Amniotic epithelial cell (primary cell): ENCODE measurements at regions not wholly inside any gene's neighbourhood (a gene's known extent, or its start where the extent isn't known, plus 50 kb on each side); places are given as distances from the start of the nearest gene placed in this dataset.
A peak's percentile ranks its signal among the peaks of the same experiment; 100 is the strongest.

ENCODE experiments used
- DNase-seq: peaks from one replicate; pipeline ENCODE4 v3.0.0-alpha.2; 2010; ENCODE audit warnings: low read depth

DNA sequence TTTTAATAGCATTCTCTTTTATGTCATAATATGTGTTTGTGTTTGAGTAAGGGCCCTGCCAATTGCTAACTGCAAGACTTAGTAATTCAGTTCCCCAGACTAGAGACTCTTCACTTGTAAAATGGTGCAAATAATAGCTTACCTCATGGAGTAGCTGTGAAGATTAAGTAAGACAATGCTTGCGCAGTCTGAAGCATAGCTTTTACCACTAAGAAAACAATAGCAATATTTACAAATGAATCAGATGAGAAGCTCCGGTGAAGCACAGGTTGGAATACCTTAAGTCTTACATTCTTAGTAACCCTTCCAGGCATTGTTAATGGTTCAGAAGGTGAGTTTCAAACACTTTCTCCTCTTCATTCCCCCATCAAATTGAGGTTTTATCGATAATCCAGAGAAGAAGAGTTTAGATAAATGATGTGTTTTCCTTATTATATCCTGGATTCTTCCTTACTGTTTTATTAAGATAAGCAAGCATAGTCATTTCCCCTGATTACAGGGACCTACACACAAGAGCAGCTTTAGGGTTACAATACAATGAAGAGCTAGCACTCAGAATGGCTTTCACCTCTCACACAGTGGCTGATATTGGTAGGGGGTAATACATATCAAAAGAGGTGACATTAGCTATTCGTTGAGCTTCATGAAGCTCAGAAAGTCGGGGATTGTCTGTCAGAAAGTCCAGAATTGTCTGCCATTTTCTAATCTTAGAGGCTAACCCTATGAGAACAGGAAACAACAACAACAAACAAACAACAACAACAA lies 96.4 kb upstream of the EDIL3 start:
- DNase-seq, result no peak

DNA sequence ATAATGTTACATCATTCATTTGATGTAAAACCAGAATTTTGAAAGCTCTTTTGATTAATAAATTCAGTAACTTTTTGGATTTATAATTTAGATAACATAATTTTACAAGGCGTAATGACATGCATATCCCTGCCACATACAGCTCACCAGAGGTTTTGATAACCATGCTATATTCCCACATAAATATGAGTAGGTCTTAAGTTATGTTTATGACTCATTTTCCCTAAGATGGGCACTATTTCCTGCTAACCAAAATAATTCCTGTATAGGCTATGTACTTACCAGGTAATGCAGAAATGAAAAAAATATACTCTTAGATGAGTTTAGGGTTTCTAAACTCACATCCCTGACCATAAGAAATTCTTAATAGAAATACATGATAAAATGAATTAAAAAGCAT lies 93.9 kb upstream of the EDIL3 start:
- DNase-seq, result peak; percentile 24

DNA sequence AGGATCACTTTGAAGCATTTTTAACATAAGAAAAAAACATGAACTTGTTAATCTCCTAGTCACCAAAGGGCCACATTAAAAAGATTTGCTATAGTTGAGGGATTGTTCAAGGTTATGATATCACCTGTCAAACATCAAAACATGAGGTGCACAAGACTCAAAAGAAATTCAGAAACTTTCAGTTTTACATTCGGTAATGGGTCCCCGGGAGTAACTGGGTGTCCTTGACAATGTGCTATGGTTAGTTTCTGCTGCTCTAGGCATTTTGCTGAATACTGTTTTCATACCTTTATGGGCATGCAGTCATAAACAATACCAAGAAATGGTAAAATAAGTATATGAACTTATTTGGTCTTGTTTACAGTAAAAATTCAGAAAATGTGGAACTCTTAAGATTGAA lies 92.8 kb upstream of the EDIL3 start:
- no peak for DNase-seq

DNA sequence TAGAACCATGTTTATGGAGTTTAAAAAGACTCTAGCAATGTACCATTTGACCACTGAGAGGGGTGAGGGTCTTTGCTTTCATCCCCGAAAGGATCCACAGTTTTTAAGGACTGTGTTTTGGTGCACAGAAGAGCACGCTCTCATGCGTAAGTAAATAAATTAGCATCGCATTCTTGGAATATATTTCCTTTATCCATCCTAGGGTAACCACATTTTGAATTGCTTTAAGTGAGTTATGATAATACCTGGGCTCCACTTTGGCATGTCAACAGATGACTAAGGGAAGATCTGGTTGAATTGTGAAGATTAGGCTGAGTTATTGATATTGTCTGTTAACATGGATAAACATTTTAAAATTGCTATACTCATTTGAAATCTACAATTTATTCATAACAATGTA lies 89.4 kb upstream of the EDIL3 start:
- no peak for DNase-seq

DNA sequence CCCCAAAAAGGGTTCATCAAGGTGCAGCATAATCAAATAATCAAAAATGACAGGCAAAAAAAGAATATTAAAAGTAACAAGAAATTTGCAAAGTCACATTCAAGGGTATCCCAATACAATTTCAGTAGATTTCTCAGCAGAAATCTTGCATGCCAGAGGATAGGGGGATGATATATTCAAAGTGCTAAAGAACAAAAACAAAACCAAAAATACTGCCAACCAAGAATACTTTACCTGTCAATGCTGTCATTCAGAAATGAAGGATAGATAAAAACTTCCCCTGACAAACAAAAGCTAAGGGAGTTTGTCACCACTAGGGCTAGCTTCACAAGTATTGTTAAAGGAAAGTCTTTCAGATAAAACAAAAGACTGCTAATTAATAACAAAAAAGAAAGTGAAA lies 68.7 kb upstream of the EDIL3 start:
- DNase-seq, result no peak

DNA sequence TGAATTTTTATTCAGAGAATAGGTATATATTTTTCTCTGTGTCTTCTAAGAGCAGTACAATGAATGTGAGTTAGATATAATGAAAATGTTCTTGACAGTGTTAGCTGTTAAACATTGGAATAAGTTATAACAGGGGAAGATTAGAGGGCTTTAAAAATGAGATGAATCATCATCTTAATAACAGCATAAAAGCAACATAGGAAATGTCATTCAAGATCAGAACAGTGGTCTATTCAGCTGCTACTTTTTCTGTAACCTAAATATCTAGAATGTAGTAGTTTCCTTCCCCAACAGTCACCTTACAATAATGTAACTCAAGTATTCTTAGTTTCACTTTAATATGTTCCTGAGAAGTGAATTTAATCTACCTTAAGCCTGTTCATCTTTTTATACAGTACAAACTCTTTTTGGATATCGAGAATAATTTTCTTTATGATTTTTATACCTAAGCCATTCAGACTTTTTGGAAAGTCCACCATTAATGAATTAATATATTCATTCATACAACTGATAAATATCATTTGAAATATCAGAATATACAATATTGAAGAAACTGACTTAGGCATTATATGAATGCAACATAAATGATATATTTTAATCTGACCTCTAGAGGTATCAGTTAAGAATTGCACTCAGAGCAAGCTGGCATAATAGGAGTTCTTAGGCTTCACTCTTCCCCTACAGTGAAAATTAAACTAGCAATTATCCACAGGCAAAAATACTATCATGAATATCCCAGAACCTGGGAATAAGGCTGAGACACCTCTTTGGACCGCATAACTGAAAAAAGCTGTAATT lies 66.1 kb upstream of the EDIL3 start:
- peak; percentile 24 for DNase-seq

DNA sequence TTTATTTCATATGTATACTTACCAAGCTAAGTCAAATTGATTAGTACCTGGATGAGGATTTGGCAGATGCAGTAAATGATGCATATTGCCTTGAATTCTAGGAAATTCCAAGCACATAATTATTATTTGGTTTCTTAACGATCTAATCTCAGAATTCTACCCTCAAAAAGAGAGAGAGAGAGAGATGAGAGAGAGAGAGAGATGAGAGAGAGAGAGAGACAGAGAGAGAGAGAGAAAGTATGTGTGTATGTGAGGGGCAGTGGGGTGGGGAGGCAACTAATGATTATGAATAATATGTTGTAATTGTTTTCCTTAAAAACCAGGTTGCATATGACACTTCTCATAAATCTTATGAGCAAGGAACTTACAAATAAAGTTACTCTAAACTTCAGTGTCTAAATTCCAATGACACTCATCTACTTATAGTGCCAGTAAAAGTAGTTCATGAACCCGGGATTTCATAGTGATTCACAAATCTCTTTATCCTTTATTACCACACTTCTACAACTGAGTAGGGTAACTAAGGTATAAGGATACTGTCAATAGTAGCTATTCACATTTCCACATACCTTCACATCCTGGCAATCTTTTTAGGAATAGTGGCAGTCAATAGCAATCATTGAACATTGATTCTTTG lies 60.5 kb upstream of the EDIL3 start:
- peak; percentile 52 for DNase-seq

DNA sequence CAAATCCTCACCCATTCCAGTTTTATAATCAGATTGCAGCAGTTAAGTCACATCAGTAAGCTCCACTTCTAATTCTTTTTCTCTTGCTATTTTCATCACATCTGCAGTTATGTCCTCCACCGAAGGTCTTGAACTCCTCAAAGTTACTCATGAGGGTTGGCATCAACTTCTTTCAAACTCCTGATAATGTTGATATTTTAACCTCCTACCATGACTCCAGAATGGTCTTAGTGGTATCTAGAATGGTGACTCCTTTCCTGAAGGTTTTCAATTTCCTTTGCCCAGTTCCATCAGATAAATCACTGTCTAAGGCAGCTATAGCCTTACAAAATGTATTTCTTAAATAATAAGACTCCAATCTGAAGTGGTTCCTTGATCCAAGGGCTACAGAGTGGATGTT lies 53.8 kb upstream of the EDIL3 start:
- DNase-seq, result no peak

DNA sequence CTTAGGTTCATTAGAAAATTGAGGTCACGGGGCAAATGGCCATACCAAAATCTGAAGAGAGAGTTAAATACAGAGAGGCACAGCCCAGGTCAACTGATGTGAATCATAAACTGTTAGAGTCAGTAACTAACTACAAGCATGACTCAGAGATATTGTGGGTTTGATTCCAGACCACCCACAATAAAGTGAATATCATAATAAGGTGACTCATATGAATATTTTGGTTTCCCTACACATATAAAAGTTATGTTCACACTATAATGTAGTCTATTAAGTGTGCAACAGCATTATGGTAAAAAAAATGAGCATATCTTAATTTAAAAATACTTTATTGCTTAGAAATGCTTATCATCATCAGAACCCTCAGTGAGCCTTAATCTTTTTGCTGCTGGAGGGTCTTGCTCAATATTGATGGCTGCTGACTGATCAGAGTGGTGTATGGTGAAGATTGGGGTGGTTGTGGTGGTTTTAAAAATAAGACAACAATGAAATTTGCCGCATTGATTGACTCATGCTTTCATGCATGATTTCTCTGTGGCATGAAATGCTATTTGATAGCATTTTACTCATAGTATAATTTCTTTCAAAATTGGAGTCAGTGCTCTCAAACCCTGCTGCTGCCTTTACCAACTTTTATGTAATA lies 53.1 kb upstream of the EDIL3 start:
- DNase-seq, result peak; percentile 86

DNA sequence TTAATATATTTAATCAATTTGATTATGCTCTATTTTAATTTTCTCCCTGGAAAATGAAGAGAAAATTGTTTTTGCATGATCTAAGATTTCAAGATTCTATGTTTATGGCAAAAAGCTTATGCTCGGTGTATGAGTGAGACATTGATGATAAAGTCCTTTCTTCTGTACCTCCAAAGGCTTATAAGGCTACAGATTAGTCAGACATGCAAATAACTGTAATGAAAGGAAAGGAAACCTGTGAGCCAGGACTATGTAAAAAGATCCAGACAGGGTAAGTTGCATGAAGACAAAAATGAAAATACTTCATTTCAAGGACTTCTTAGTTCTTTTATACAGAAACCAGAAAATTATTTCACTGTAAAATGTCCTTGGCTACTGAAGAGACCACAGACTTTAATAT lies 52.2 kb upstream of the EDIL3 start:
- peak; percentile 40 for DNase-seq

DNA sequence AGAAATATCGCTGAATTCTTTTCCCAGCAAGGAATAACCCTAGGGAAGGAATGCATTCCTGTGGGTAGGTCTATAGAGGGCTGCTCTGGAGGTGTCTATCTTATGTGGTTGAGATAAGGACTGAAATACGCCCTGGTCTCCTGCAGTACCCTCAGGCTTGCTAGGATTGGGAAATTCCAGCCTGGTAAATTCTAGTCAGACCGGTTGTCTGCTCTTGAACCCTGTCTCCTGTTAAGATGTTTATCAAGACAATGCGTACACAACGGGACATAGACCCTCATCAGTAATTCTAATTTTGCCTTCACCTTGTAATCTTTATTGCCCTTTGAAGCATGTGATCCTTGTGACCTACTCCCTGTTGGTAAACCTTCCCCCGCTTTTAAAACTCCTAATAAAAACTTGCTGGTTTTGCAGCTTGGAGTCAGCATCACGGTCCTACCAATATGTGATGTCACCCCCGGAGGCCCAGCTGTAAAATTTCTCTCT lies 51.2 kb upstream of the EDIL3 start:
- peak; percentile 95 for DNase-seq
